Body of pancreas (tissue), 4 donors: ENCODE measurements at regions not wholly inside any gene's neighbourhood (a gene's known extent, or its start where the extent isn't known, plus 50 kb on each side); places are given as distances from the start of the nearest gene placed in this dataset.

ENCODE experiments used
- CTCF ChIP-seq, 7 experiments: fragments of 450-650 bp in 4 of 7; fragments of 200-600 bp in 3 of 7; sonication (generic) in 3 of 7; IDR thresholded peaks; one replicate each; pipeline ENCODE4 v1.5.1; 2016 to 2019; ENCODE audit warnings: antibody characterized with exemption in 7 of 7
- POLR2A ChIP-seq, 3 donors: fragments of 450-650 bp; IDR thresholded peaks; one replicate each; pipeline ENCODE4 v1.6.1; 2016; ENCODE audit warnings: antibody characterized with exemption in 3 of 3, mild to moderate bottlenecking in 2 of 3

- TF ChIP-seq CTCF (IDR thresholded peaks at IDR 0.05), result no peak
- no peak for TF ChIP-seq POLR2A (IDR thresholded peaks at IDR 0.05)
Measured at GRCh38 chr7:118615681-118616080, 391.2 kb downstream of the ANKRD7 start.
